HG02759 (cell line): ENCODE measurements at regions not wholly inside any gene's neighbourhood (a gene's known extent, or its start where the extent isn't known, plus 50 kb on each side); places are given as distances from the start of the nearest gene placed in this dataset.
"Not testable (repeated sequence)": the region's sequence is repeated elsewhere in the genome, so short reads cannot be mapped to it uniquely, and the experiment has no call there.

Experiments used
- ATAC-seq: cut with Tn5 transposase; IDR thresholded peaks from one replicate; pipeline ENCODE4 v1.9.1; 2021; ENCODE audit warnings: mild to moderate bottlenecking, moderate library complexity; ENCODE audit not compliant: unreplicated experiment

GRCh38 chrY:7814361-7814760, 902.8 kb upstream of the AMELY start:
- no peak for ATAC-seq

- no peak for ATAC-seq
These were observed 898.8 kb upstream of the AMELY start for GRCh38 chrY:7810359-7810758.

GRCh38 chrY:7807516-7807870, 895.9 kb upstream of the AMELY start:
- no peak for ATAC-seq

GRCh38 chrY:7806592-7807515, 895.3 kb upstream of the AMELY start:
- ATAC-seq, result no peak

- no peak for ATAC-seq
These were observed 894.1 kb upstream of the AMELY start for GRCh38 chrY:7805624-7806023.

GRCh38 chrY:7803737-7804136, 892.2 kb upstream of the AMELY start:
- no peak for ATAC-seq

GRCh38 chrY:7796128-7796527, 884.6 kb upstream of the AMELY start:
- no peak for ATAC-seq

GRCh38 chrY:7794441-7794840, 882.9 kb upstream of the AMELY start:
- no peak for ATAC-seq

- no peak for ATAC-seq
These were observed 882.4 kb upstream of the AMELY start for GRCh38 chrY:7793989-7794388.

- ATAC-seq, result no peak
These were observed 880.9 kb upstream of the AMELY start for GRCh38 chrY:7792431-7792830.

- no peak for ATAC-seq
These were observed 869.9 kb upstream of the AMELY start for GRCh38 chrY:7781501-7781900.

- ATAC-seq, result not testable (repeated sequence)
These were observed 863.9 kb upstream of the AMELY start for GRCh38 chrY:7775436-7775835.

GRCh38 chrY:7771771-7772170, 860.2 kb upstream of the AMELY start:
- no peak for ATAC-seq

- ATAC-seq, result no peak
These were observed 858.3 kb upstream of the AMELY start for GRCh38 chrY:7769790-7770375.

- no peak for ATAC-seq
These were observed 857.3 kb upstream of the AMELY start for GRCh38 chrY:7768901-7769300.

- no peak for ATAC-seq
These were observed 842.2 kb upstream of the AMELY start for GRCh38 chrY:7753711-7754110.

- no peak for ATAC-seq
These were observed 835.2 kb upstream of the AMELY start for GRCh38 chrY:7746781-7747180.

GRCh38 chrY:7745581-7745901, 834.0 kb upstream of the AMELY start:
- no peak for ATAC-seq

- ATAC-seq, result no peak
These were observed 833.4 kb upstream of the AMELY start for GRCh38 chrY:7744691-7745580.

- no peak for ATAC-seq
These were observed 825.4 kb upstream of the AMELY start for GRCh38 chrY:7736847-7737365.

GRCh38 chrY:7731651-7732050, 820.1 kb upstream of the AMELY start:
- ATAC-seq, result no peak
